ENCODE measurements at regions not wholly inside any gene's neighbourhood (a gene's known extent, or its start where the extent isn't known, plus 50 kb on each side); places are given as distances from the start of the nearest gene placed in this dataset.

GRCh38 chr9:23254404-23255184, 571.4 kb downstream of the ELAVL2 start:
- Histone ChIP-seq H3K4me3 (ENCODE audit: low read length) (no peak overlapping the region), H3K27ac (ENCODE audit: low read length) (no peak overlapping the region), H3K9me3 (ENCODE audit: control insufficient read depth, low read length) (no peaks in the 10 kb centered on the region), H3K4me1 (ENCODE audit: control insufficient read depth, insufficient read depth, low read length) (no peaks in the 10 kb centered on the region), H3K27me3 (ENCODE audit: control insufficient read depth, insufficient read depth) (no peaks in the 10 kb centered on the region)
- DNase-seq, result no peak
- no peak for ATAC-seq
- intact Hi-C loops (cut with DNase I), result no loop called here
- WGBS, result 75% methylated on average over 9 of the region's 9 CpGs

- H3K4me1 ChIP-seq (ENCODE audit: control insufficient read depth, insufficient read depth, low read length), result no peaks in the 10 kb centered on the region
- ATAC-seq, result no peak
- 66% methylated on average over 3 of the region's 3 CpGs for WGBS
- no peak for DNase-seq
- H3K27me3 ChIP-seq (ENCODE audit: control insufficient read depth, insufficient read depth), result no peaks in the 10 kb centered on the region
- H3K4me3 ChIP-seq (ENCODE audit: low read length), result no peak overlapping the region
- H3K27ac ChIP-seq (ENCODE audit: low read length), result no peak overlapping the region
- no peaks in the 10 kb centered on the region for H3K9me3 ChIP-seq (ENCODE audit: control insufficient read depth, low read length)
- intact Hi-C loops (cut with DNase I), result no loop called here
These were observed 570.7 kb downstream of the ELAVL2 start for GRCh38 chr9:23255346-23255745.

GRCh38 chr9:23258569-23258968, 567.5 kb downstream of the ELAVL2 start:
- ATAC-seq (no peak), DNase-seq (no peak)
- no peaks in the 10 kb centered on the region for H3K9me3 ChIP-seq (ENCODE audit: control insufficient read depth, low read length)
- WGBS, result 87% methylated on average over 1 of the region's 1 CpG
- no peak overlapping the region for H3K27ac ChIP-seq (ENCODE audit: low read length)
- no peaks in the 10 kb centered on the region for H3K4me1 ChIP-seq (ENCODE audit: control insufficient read depth, insufficient read depth, low read length)
- H3K27me3 ChIP-seq (ENCODE audit: control insufficient read depth, insufficient read depth), result no peaks in the 10 kb centered on the region
- no peak overlapping the region for H3K4me3 ChIP-seq (ENCODE audit: low read length)
- intact Hi-C loops (cut with DNase I), result no loop called here

- no peak overlapping the region for H3K27ac ChIP-seq (ENCODE audit: low read length)
- H3K4me3 ChIP-seq (ENCODE audit: low read length), result no peak overlapping the region
- H3K9me3 ChIP-seq (ENCODE audit: control insufficient read depth, low read length), result no peaks in the 10 kb centered on the region
- intact Hi-C loops (cut with DNase I), result no loop called here
- ATAC-seq (no peak), DNase-seq (no peak)
- H3K27me3 ChIP-seq (ENCODE audit: control insufficient read depth, insufficient read depth), result no peaks in the 10 kb centered on the region
- no peaks in the 10 kb centered on the region for H3K4me1 ChIP-seq (ENCODE audit: control insufficient read depth, insufficient read depth, low read length)
These were observed 547.5 kb downstream of the ELAVL2 start for GRCh38 chr9:23278561-23278960.

GRCh38 chr9:23287390-23287789, 538.6 kb downstream of the ELAVL2 start:
- intact Hi-C loops (cut with DNase I), result no loop called here
- Histone ChIP-seq H3K4me3 (ENCODE audit: low read length) (no peak overlapping the region), H3K27ac (ENCODE audit: low read length) (no peak overlapping the region), H3K9me3 (ENCODE audit: control insufficient read depth, low read length) (no peaks in the 10 kb centered on the region), H3K4me1 (ENCODE audit: control insufficient read depth, insufficient read depth, low read length) (no peaks in the 10 kb centered on the region), H3K27me3 (ENCODE audit: control insufficient read depth, insufficient read depth) (no peaks in the 10 kb centered on the region)
- DNase-seq (no peak), ATAC-seq (no peak)
- 17% methylated on average over 1 of the region's 1 CpG for WGBS

GRCh38 chr9:23288545-23288944, 537.5 kb downstream of the ELAVL2 start:
- ATAC-seq (no peak), DNase-seq (no peak)
- intact Hi-C loops (cut with DNase I), result no loop called here
- 32% methylated on average over 4 of the region's 4 CpGs for WGBS
- Histone ChIP-seq H3K27ac (ENCODE audit: low read length) (no peak overlapping the region), H3K9me3 (ENCODE audit: control insufficient read depth, low read length) (no peaks in the 10 kb centered on the region), H3K27me3 (ENCODE audit: control insufficient read depth, insufficient read depth) (no peaks in the 10 kb centered on the region), H3K4me3 (ENCODE audit: low read length) (no peak overlapping the region), H3K4me1 (ENCODE audit: control insufficient read depth, insufficient read depth, low read length) (no peaks in the 10 kb centered on the region)

GRCh38 chr9:23290973-23291372, 535.1 kb downstream of the ELAVL2 start:
- no peak overlapping the region for H3K4me3 ChIP-seq (ENCODE audit: low read length)
- no peak for DNase-seq
- H3K9me3 ChIP-seq (ENCODE audit: control insufficient read depth, low read length), result no peaks in the 10 kb centered on the region
- H3K27ac ChIP-seq (ENCODE audit: low read length), result no peak overlapping the region
- no peaks in the 10 kb centered on the region for H3K27me3 ChIP-seq (ENCODE audit: control insufficient read depth, insufficient read depth)
- ATAC-seq, result no peak
- 32% methylated on average over 4 of the region's 4 CpGs for WGBS
- intact Hi-C loops (cut with DNase I), result no loop called here
- no peaks in the 10 kb centered on the region for H3K4me1 ChIP-seq (ENCODE audit: control insufficient read depth, insufficient read depth, low read length)

GRCh38 chr9:23302281-23302680, 523.8 kb downstream of the ELAVL2 start:
- DNase-seq, result no peak
- intact Hi-C loops (cut with DNase I), result no loop called here
- Histone ChIP-seq H3K27me3 (ENCODE audit: control insufficient read depth, insufficient read depth) (no peaks in the 10 kb centered on the region), H3K27ac (ENCODE audit: low read length) (no peak overlapping the region), H3K9me3 (ENCODE audit: control insufficient read depth, low read length) (no peaks in the 10 kb centered on the region), H3K4me3 (ENCODE audit: low read length) (no peak overlapping the region), H3K4me1 (ENCODE audit: control insufficient read depth, insufficient read depth, low read length) (no peaks in the 10 kb centered on the region)
- WGBS, result 86% methylated on average over 4 of the region's 4 CpGs
- ATAC-seq, result no peak

GRCh38 chr9:23306731-23307130, 519.3 kb downstream of the ELAVL2 start:
- DNase-seq (no peak), ATAC-seq (no peak)
- H3K9me3 ChIP-seq (ENCODE audit: control insufficient read depth, low read length), result no peaks in the 10 kb centered on the region
- H3K4me1 ChIP-seq (ENCODE audit: control insufficient read depth, insufficient read depth, low read length), result no peaks in the 10 kb centered on the region
- H3K4me3 ChIP-seq (ENCODE audit: low read length), result no peak overlapping the region
- WGBS, result 72% methylated on average over 3 of the region's 3 CpGs
- intact Hi-C loops (cut with DNase I), result no loop called here
- H3K27me3 ChIP-seq (ENCODE audit: control insufficient read depth, insufficient read depth), result no peaks in the 10 kb centered on the region
- H3K27ac ChIP-seq (ENCODE audit: low read length), result no peak overlapping the region

- no peaks in the 10 kb centered on the region for H3K4me1 ChIP-seq (ENCODE audit: control insufficient read depth, insufficient read depth, low read length)
- intact Hi-C loops (cut with DNase I), result no loop called here
- H3K27me3 ChIP-seq (ENCODE audit: control insufficient read depth, insufficient read depth), result no peaks in the 10 kb centered on the region
These were observed 518.1 kb downstream of the ELAVL2 start for GRCh38 chr9:23307731-23308513.

GRCh38 chr9:23309800-23310199, 516.2 kb downstream of the ELAVL2 start:
- Histone ChIP-seq H3K27me3 (ENCODE audit: control insufficient read depth, insufficient read depth) (no peaks in the 10 kb centered on the region), H3K4me1 (ENCODE audit: control insufficient read depth, insufficient read depth, low read length) (no peaks in the 10 kb centered on the region), H3K4me3 (ENCODE audit: low read length) (no peak overlapping the region), H3K9me3 (ENCODE audit: control insufficient read depth, low read length) (no peaks in the 10 kb centered on the region), H3K27ac (ENCODE audit: low read length) (no peak overlapping the region)
- ATAC-seq (no peak), DNase-seq (no peak)
- intact Hi-C loops (cut with DNase I), result no loop called here

More at GRCh38 chr9:23307731-23308513, 518.1 kb downstream of the ELAVL2 start:
- H3K9me3 ChIP-seq (ENCODE audit: control insufficient read depth, low read length), result no peaks in the 10 kb centered on the region
- no peak overlapping the region for H3K27ac ChIP-seq (ENCODE audit: low read length)
- DNase-seq (no peak), ATAC-seq (no peak)
- WGBS, result 73% methylated on average over 5 of the region's 5 CpGs
- no peak overlapping the region for H3K4me3 ChIP-seq (ENCODE audit: low read length)
